Endothelial cell of umbilical vein (primary cell): ENCODE measurements at regions not wholly inside any gene's neighbourhood (a gene's known extent, or its start where the extent isn't known, plus 50 kb on each side); places are given as distances from the start of the nearest gene placed in this dataset.

Experiments used
- BruUV-seq: library from RNA; stranded (reverse); fragments of 400-500 nt; replicated peaks from 2 replicates; lab custom pipeline; 2021; lab: Mats Ljungman, UMichigan
- CTCF ChIA-PET: fragments of 300-600, 350-600 bp; sonication (Branson Sonifier 250); formaldehyde crosslinking; loops from one replicate; lab custom pipeline; 2021; ENCODE audit warnings: antibody characterized with exemption, inconsistent platforms; lab: Charles Lee
- POLR2A ChIA-PET: fragments of 300-600, 350-600 bp; sonication (Branson Sonifier 250); formaldehyde crosslinking; loops from one replicate; lab custom pipeline; 2021; ENCODE audit warnings: antibody characterized with exemption, inconsistent platforms; lab: Charles Lee
- DNase-seq: peaks from one replicate; pipeline ENCODE4 v3.0.0-alpha.2; 2011; ENCODE audit warnings: low read depth, low spot score
- FAIRE-seq: peaks from 2 replicates; lab custom pipeline; 2011; peaks lifted over from hg19 to GRCh38; lab: Jason Lieb, UNC
- H2AFZ ChIP-seq: 2 replicates; pipeline ENCODE4 v1.6.0; 2012; ENCODE audit warnings: low read depth, low read length, control low read depth, inconsistent platforms
- H3K27ac ChIP-seq: 2 replicates; pipeline ENCODE4 v1.5.1; 2011; ENCODE audit warnings: low read depth, mild to moderate bottlenecking, control low read depth, low read length, moderate library complexity; ENCODE audit not compliant: insufficient read depth
- H3K27me3 ChIP-seq, 2 experiments: 2 replicates each; pipeline versions ENCODE4 v1.6.0 to v1.6.1; 2011; ENCODE audit warnings: low read length in 2 of 2, mixed read lengths in 1 of 2; ENCODE audit not compliant: control insufficient read depth in 2 of 2, insufficient read depth in 2 of 2
- H3K36me3 ChIP-seq, 2 experiments: 2 replicates in 1 of 2; 3 replicates in 1 of 2; pipeline ENCODE4 v1.5.1; 2011; ENCODE audit warnings: low read length in 2 of 2, mild to moderate bottlenecking in 1 of 2, moderate library complexity in 1 of 2; ENCODE audit not compliant: control insufficient read depth in 2 of 2, insufficient read depth in 2 of 2; ENCODE audit errors: extremely low read depth in 1 of 2
- H3K4me1 ChIP-seq: 3 replicates; pipeline ENCODE4 v1.5.1; 2011; ENCODE audit warnings: mild to moderate bottlenecking, low read length; ENCODE audit not compliant: control insufficient read depth, insufficient read depth; ENCODE audit errors: extremely low read depth
- H3K4me2 ChIP-seq: 2 replicates; pipeline ENCODE4 v1.6.1; 2011; ENCODE audit warnings: low read length, control low read depth, mixed read lengths; ENCODE audit not compliant: insufficient read depth
- H3K4me3 ChIP-seq, 3 experiments: fragments of 200-600 bp in 1 of 3; sonication (generic), shearing (Covaris generic) in 1 of 3; replicated peaks in 1 of 3; 2 replicates each; pipeline ENCODE4 v1.5.1; 2011 to 2016; ENCODE audit warnings: control low read depth in 3 of 3, low read length in 3 of 3, mild to moderate bottlenecking in 2 of 3, inconsistent platforms in 1 of 3, low read depth in 1 of 3, moderate library complexity in 1 of 3; ENCODE audit not compliant: insufficient read depth in 1 of 3
- H3K79me2 ChIP-seq: 2 replicates; pipeline ENCODE4 v1.6.0; 2012; ENCODE audit warnings: low read length, inconsistent platforms; ENCODE audit not compliant: control insufficient read depth, insufficient read depth
- H3K9ac ChIP-seq: replicated peaks from 2 replicates; pipeline ENCODE3; 2011; ENCODE audit warnings: low read length, control low read depth; ENCODE audit not compliant: insufficient read depth; ENCODE audit errors: extremely low read depth
- H3K9me1 ChIP-seq: replicated peaks from 3 replicates; pipeline ENCODE4 v1.6.0; 2011; ENCODE audit warnings: mild to moderate bottlenecking, low read length; ENCODE audit not compliant: control insufficient read depth, insufficient read depth; ENCODE audit errors: extremely low read depth
- H3K9me3 ChIP-seq: replicated peaks from 2 replicates; pipeline ENCODE4 v1.5.1; 2012; ENCODE audit warnings: low read length, inconsistent platforms; ENCODE audit not compliant: control insufficient read depth, insufficient read depth
- H4K20me1 ChIP-seq: replicated peaks from 2 replicates; pipeline ENCODE3; 2011; ENCODE audit warnings: mild to moderate bottlenecking, low read length; ENCODE audit not compliant: control insufficient read depth, insufficient read depth; ENCODE audit errors: extremely low read depth
- EZH2 ChIP-seq: IDR thresholded peaks from 2 replicates; pipeline ENCODE4 v1.6.1; 2012; ENCODE audit warnings: borderline replicate concordance, low read depth, mild to moderate bottlenecking, moderate library complexity, low read length, inconsistent platforms; ENCODE audit not compliant: severe bottlenecking
- FOS ChIP-seq: IDR thresholded peaks from 2 replicates; pipeline ENCODE4 v1.6.1; 2011; ENCODE audit warnings: mild to moderate bottlenecking, low read length, moderate library complexity, borderline replicate concordance; ENCODE audit not compliant: insufficient read depth
- GATA2 ChIP-seq: IDR thresholded peaks from 2 replicates; pipeline ENCODE4 v1.7.0; 2011; ENCODE audit warnings: low read depth, mild to moderate bottlenecking, moderate library complexity, mixed read lengths, low read length; ENCODE audit not compliant: insufficient read length, insufficient read depth
- JUN ChIP-seq: IDR thresholded peaks from 2 replicates; pipeline ENCODE4 v1.6.1; 2011; ENCODE audit warnings: borderline replicate concordance, low read depth; ENCODE audit not compliant: insufficient read length, insufficient read depth
- MYC ChIP-seq: IDR thresholded peaks from one replicate; pipeline ENCODE4 v1.6.1; 2011; ENCODE audit warnings: mild to moderate bottlenecking, low read depth, low read length
- POLR2A ChIP-seq: IDR thresholded peaks from 2 replicates; pipeline ENCODE4 v1.6.1; 2012; ENCODE audit warnings: low read depth, mild to moderate bottlenecking, control low read depth, low read length
- POLR2AphosphoS5 ChIP-seq: IDR thresholded peaks from 2 replicates; pipeline ENCODE4 v1.6.1; 2012; ENCODE audit warnings: low read depth, mild to moderate bottlenecking, control low read depth, low read length, moderate library complexity; ENCODE audit not compliant: insufficient read depth
- dilution Hi-C: fragments of 300-500 bp; cut with MboI; formaldehyde crosslinking; loops from one replicate; pipeline ENCODE4 v1.15.0; 2019; ENCODE audit warnings: low sequenced_read_pairs; ENCODE audit not compliant: extremely low pct_ligation_motif_present
- intact Hi-C: fragments of 100-400 bp; cut with micrococcal nuclease; formaldehyde crosslinking; loops from one replicate; pipeline ENCODE4 v1.10.0; 2022
- TF ChIP-seq, protein P1 (sequence below), 2 donors: IDR thresholded peaks; 1 replicate in 1 of 2; 2 replicates in 1 of 2; pipeline ENCODE4 v1.5.1; 2011; ENCODE audit warnings: low read length in 2 of 2, mild to moderate bottlenecking in 2 of 2, moderate library complexity in 2 of 2, control low read depth in 1 of 2, inconsistent platforms in 1 of 2, low read depth in 1 of 2; ENCODE audit not compliant: insufficient read depth in 1 of 2; ENCODE audit errors: extremely low read depth in 1 of 2
- TF ChIP-seq, protein P2 (sequence below): IDR thresholded peaks from 2 replicates; pipeline ENCODE4 v1.6.1; 2011; ENCODE audit not compliant: insufficient read depth, insufficient read length

DNA sequence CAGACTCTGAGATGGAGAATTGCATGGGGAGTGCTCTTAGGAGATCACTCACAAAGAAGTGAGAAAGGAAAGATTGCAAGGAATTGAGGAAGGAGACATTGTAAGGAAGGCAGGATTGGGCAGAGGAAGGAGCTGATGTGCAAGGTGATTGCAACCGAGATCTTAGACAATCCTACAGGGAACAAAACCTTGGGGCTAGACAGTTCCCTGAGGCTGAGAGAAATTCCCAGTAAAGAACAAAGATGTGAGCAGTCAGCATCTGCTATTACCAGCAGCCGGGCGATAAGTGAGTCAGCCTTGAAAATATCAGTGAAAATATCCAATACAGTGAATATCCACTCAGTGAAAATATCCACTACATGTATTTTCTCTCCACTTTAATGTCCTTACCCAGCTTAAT lies 143.6 kb upstream of the TBC1D5 start:
- no TSS peak for BruUV-seq

DNA sequence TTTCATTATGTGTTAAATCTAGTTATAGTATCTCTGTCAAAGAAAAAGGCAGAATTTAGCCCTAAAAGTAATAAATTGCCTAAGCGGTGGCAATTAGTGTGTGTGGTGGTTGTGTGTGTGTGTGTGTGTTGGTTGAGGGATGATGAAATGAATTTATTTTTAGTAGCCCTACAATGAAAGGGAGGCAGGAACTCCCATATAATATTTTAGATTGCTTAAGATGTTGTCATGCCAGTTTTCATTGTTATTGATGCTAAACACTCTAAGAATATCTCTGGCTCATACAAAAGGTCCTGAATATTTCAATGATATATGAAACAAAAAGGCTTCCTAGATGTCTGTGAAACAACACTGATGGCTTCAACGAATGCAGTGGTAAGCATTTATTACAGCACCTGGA lies 140.6 kb upstream of the TBC1D5 start:
- CTCF ChIA-PET = no interaction called here
- TF ChIP-seq, protein P1, sequence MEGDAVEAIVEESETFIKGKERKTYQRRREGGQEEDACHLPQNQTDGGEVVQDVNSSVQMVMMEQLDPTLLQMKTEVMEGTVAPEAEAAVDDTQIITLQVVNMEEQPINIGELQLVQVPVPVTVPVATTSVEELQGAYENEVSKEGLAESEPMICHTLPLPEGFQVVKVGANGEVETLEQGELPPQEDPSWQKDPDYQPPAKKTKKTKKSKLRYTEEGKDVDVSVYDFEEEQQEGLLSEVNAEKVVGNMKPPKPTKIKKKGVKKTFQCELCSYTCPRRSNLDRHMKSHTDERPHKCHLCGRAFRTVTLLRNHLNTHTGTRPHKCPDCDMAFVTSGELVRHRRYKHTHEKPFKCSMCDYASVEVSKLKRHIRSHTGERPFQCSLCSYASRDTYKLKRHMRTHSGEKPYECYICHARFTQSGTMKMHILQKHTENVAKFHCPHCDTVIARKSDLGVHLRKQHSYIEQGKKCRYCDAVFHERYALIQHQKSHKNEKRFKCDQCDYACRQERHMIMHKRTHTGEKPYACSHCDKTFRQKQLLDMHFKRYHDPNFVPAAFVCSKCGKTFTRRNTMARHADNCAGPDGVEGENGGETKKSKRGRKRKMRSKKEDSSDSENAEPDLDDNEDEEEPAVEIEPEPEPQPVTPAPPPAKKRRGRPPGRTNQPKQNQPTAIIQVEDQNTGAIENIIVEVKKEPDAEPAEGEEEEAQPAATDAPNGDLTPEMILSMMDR (IDR thresholded peaks at IDR 0.05; ENCODE audit: extremely low read depth in 1 of 2, insufficient read depth in 1 of 2, low read depth in 1 of 2, low read length in 2 of 2) = no peak
- no peak for TF ChIP-seq MYC
- TF ChIP-seq JUN = no peak
- TF ChIP-seq, protein P2, sequence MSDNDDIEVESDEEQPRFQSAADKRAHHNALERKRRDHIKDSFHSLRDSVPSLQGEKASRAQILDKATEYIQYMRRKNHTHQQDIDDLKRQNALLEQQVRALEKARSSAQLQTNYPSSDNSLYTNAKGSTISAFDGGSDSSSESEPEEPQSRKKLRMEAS = no peak
- TF ChIP-seq EZH2 = no peak
- no peak for TF ChIP-seq GATA2
- TF ChIP-seq FOS = no peak
- TF ChIP-seq POLR2AphosphoS5 = no peak
- no peak for TF ChIP-seq POLR2A
- Histone ChIP-seq H3K27ac (no peak overlapping the region), H3K9ac (no peak overlapping the region), H3K4me1 (no peaks in the 10 kb centered on the region), H4K20me1 (no peaks in the 10 kb centered on the region), H3K4me3 (no peak overlapping the region), H3K4me2 (no peak overlapping the region), H3K27me3 (no peaks in the 10 kb centered on the region), H3K79me2 (no peaks in the 10 kb centered on the region), H3K9me3 (no peaks in the 10 kb centered on the region), H3K9me1 (no peaks in the 10 kb centered on the region), H3K36me3 (no peaks in the 10 kb centered on the region), H2AFZ (no peak overlapping the region)
- BruUV-seq = no TSS peak
- POLR2A ChIA-PET = no interaction called here
- no peak for DNase-seq
- dilution Hi-C loops = no loop called here
- no peak for FAIRE-seq
- intact Hi-C loops = no loop called here

More for the DNA sequence above, 143.6 kb upstream of the TBC1D5 start:
- H3K27ac ChIP-seq = no peak overlapping the region
- no peaks in the 10 kb centered on the region for H3K9me3 ChIP-seq
- no peak overlapping the region for H3K4me2 ChIP-seq
- TF ChIP-seq JUN (no peak), EZH2 (no peak), POLR2A (no peak)
- TF ChIP-seq, protein P2 = no peak
- H3K36me3 ChIP-seq = no peaks in the 10 kb centered on the region
- no peaks in the 10 kb centered on the region for H3K9me1 ChIP-seq
- H3K79me2 ChIP-seq = no peaks in the 10 kb centered on the region
- dilution Hi-C loops (no loop called here), intact Hi-C loops (no loop called here)
- no peak overlapping the region for H3K9ac ChIP-seq
- no peak for FAIRE-seq
- H3K4me3 ChIP-seq = no peak overlapping the region
- no peaks in the 10 kb centered on the region for H4K20me1 ChIP-seq
- H3K27me3 ChIP-seq = no peaks in the 10 kb centered on the region
- H2AFZ ChIP-seq = no peak overlapping the region
- no peak for DNase-seq
- CTCF ChIA-PET = no interaction called here
- no peaks in the 10 kb centered on the region for H3K4me1 ChIP-seq
- POLR2A ChIA-PET = no interaction called here
